Kidney (tissue), 13 donors: ENCODE measurements at regions not wholly inside any gene's neighbourhood (a gene's known extent, or its start where the extent isn't known, plus 50 kb on each side); places are given as distances from the start of the nearest gene placed in this dataset.

ENCODE experiments used
- DNase-seq, 5 donors: peaks; one replicate each; pipeline ENCODE4 v3.0.0-alpha.2; 2013 to 2020
- FAIRE-seq: peaks from 2 replicates; lab custom pipeline; 2012; peaks lifted over from hg19 to GRCh38; lab: Jason Lieb, UNC
- H3K27ac ChIP-seq, 2 donors: one replicate each; pipeline ENCODE4 v1.7.0; 2013; ENCODE audit warnings: low read depth in 2 of 2, low read length in 2 of 2, inconsistent platforms in 1 of 2
- H3K27me3 ChIP-seq: one replicate; pipeline ENCODE4 v1.7.1; 2013; ENCODE audit warnings: low read length, inconsistent platforms; ENCODE audit not compliant: control insufficient read depth, insufficient read depth
- H3K36me3 ChIP-seq, 3 donors: one replicate each; pipeline versions ENCODE4 v1.7.0 to v1.7.1; 2013; ENCODE audit warnings: low read length in 3 of 3, control low read depth in 1 of 3, inconsistent platforms in 1 of 3; ENCODE audit not compliant: insufficient read depth in 3 of 3, control insufficient read depth in 2 of 3
- H3K4me1 ChIP-seq, 3 donors: one replicate each; pipeline versions ENCODE4 v1.7.0 to v1.7.1; 2013; ENCODE audit warnings: low read length in 3 of 3, inconsistent platforms in 1 of 3, low read depth in 1 of 3; ENCODE audit not compliant: control insufficient read depth in 2 of 3, insufficient read depth in 2 of 3
- H3K4me3 ChIP-seq, 3 donors: one replicate each; pipeline versions ENCODE4 v1.7.0 to v1.8.1; 2013; ENCODE audit warnings: low read length in 3 of 3, control low read depth in 1 of 3, inconsistent platforms in 1 of 3
- H3K9ac ChIP-seq, 3 donors: one replicate each; pipeline versions ENCODE4 v1.7.0 to v1.7.1; 2013; ENCODE audit warnings: low read length in 3 of 3, control low read depth in 1 of 3, inconsistent platforms in 1 of 3
- H3K9me3 ChIP-seq, 3 donors: one replicate each; pipeline versions ENCODE4 v1.7.0 to v1.7.1; 2013; ENCODE audit warnings: low read length in 3 of 3, control low read depth in 1 of 3, inconsistent platforms in 1 of 3; ENCODE audit not compliant: control insufficient read depth in 2 of 3, insufficient read depth in 1 of 3
- intact Hi-C: fragments of 100-400 bp; cut with DNase I; formaldehyde crosslinking; loops from one replicate; pipeline ENCODE4 v1.11.1; 2022
- TF ChIP-seq, protein P1 (sequence below): IDR thresholded peaks from 3 replicates; pipeline ENCODE4 v1.5.1; 2012; ENCODE audit warnings: mild to moderate bottlenecking, moderate library complexity, borderline replicate concordance; ENCODE audit not compliant: insufficient read depth; ENCODE audit errors: extremely low read depth
- donor health status: control.
- donor health status: control.
- donor health status: control.
- donor health status: control.
- donor health status: control.
- donor health status: DM: yes; HTN: yes; CAD: no.
- donor health status: Normal renal cell carcinoma (clear cell type).

- TF ChIP-seq, protein P1, sequence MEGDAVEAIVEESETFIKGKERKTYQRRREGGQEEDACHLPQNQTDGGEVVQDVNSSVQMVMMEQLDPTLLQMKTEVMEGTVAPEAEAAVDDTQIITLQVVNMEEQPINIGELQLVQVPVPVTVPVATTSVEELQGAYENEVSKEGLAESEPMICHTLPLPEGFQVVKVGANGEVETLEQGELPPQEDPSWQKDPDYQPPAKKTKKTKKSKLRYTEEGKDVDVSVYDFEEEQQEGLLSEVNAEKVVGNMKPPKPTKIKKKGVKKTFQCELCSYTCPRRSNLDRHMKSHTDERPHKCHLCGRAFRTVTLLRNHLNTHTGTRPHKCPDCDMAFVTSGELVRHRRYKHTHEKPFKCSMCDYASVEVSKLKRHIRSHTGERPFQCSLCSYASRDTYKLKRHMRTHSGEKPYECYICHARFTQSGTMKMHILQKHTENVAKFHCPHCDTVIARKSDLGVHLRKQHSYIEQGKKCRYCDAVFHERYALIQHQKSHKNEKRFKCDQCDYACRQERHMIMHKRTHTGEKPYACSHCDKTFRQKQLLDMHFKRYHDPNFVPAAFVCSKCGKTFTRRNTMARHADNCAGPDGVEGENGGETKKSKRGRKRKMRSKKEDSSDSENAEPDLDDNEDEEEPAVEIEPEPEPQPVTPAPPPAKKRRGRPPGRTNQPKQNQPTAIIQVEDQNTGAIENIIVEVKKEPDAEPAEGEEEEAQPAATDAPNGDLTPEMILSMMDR: no peak
- DNase-seq: no peak
- Histone ChIP-seq H3K9ac (no peak overlapping the region), H3K4me1 (peaks cover 0 to 9% (median 8%) of the 10 kb centered on the region in 3 donors), H3K4me3 (no peak overlapping the region), H3K27ac (no peak overlapping the region), H3K27me3 (no peaks in the 10 kb centered on the region), H3K9me3 (no peaks in the 10 kb centered on the region), H3K36me3 (no peaks in the 10 kb centered on the region)
- intact Hi-C loops: no loop called here
- FAIRE-seq: no peak
Measured at GRCh38 chr6:37551446-37551845, 51.8 kb upstream of the CCDC167 start.

DNA sequence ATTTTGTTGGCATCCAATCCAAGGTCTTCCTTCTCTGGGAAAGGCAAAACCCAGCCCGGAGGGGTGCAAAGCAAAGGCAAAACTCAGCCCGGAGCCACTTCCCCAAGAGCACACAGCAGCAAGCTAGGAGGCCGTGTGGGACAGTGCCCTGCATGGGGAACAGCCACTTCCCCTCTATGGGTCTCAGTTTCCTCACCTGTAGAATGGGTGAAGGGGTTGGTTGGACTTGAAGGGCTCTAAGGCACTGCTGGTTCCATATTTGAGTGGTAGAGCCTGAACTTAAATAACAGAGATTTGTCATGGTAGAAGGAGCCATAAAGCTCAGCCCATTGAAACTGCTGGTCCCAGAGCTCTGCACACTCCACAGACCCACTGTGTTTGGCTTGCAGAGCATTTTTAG lies 51.3 kb upstream of the CCDC167 start:
- TF ChIP-seq, protein P1: no peak
- Histone ChIP-seq H3K9ac (no peak overlapping the region), H3K4me1 (peaks cover 0 to 9% (median 8%) of the 10 kb centered on the region in 3 donors), H3K27me3 (no peaks in the 10 kb centered on the region), H3K36me3 (no peaks in the 10 kb centered on the region), H3K9me3 (no peaks in the 10 kb centered on the region), H3K4me3 (no peak overlapping the region), H3K27ac (no peak overlapping the region)
- FAIRE-seq (no peak), DNase-seq (no peak)
- intact Hi-C loops: no loop called here

GRCh38 chr6:37550191-37550831 lies 50.6 kb upstream of the CCDC167 start:
- Histone ChIP-seq H3K27ac (no peak overlapping the region), H3K9ac (no peak overlapping the region), H3K9me3 (no peaks in the 10 kb centered on the region), H3K4me1 (peaks cover 0 to 9% (median 8%) of the 10 kb centered on the region in 3 donors), H3K4me3 (no peak overlapping the region), H3K27me3 (no peaks in the 10 kb centered on the region), H3K36me3 (no peaks in the 10 kb centered on the region)
- TF ChIP-seq, protein P1: no peak
- FAIRE-seq (no peak), DNase-seq (no peak)
- intact Hi-C loops: no loop called here

DNA sequence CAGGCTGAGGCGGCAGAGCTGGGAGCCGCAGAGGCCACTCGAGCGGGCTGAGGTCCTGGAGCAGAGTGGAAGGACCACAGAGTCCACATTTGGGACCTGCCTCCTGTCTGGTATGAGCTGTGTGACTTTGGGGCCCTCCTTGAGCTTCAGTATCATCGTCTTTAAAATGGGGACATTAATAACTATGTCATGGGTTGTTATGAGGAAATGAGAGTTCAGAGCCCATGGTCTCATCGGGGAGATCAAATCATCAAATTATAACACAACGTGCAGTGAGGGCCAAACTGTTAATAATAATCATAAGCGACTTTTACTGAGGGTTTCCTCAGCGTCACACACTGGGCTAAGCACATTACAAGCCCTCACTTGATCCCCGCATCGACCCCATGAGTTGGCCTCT lies 49.9 kb upstream of the CCDC167 start:
- DNase-seq (no peak), FAIRE-seq (no peak)
- no peaks in the 10 kb centered on the region for H3K9me3 ChIP-seq
- H3K9ac ChIP-seq: no peak overlapping the region
- no peaks in the 10 kb centered on the region for H3K27me3 ChIP-seq
- H3K27ac ChIP-seq: no peak overlapping the region
- TF ChIP-seq, protein P1: no peak
- H3K4me1 ChIP-seq: peaks cover 0 to 9% (median 8%) of the 10 kb centered on the region in 3 donors
- intact Hi-C loops: no loop called here
- no peaks in the 10 kb centered on the region for H3K36me3 ChIP-seq
- H3K4me3 ChIP-seq: no peak overlapping the region
